Activated naive CD8-positive, alpha-beta T cell treated with anti-CD3 and anti-CD28 coated beads, Interleukin-2, amount 50 U/mL, for 16 hours (primary cell): ENCODE measurements at regions not wholly inside any gene's neighbourhood (a gene's known extent, or its start where the extent isn't known, plus 50 kb on each side); places are given as distances from the start of the nearest gene placed in this dataset.
"Not testable (repeated sequence)": the region's sequence is repeated elsewhere in the genome, so short reads cannot be mapped to it uniquely, and the experiment has no call there.

Source experiments
- DNase-seq: peaks from one replicate; pipeline ENCODE4 v3.0.0-alpha.2; 2020; ENCODE audit warnings: low read depth, low spot score

DNA sequence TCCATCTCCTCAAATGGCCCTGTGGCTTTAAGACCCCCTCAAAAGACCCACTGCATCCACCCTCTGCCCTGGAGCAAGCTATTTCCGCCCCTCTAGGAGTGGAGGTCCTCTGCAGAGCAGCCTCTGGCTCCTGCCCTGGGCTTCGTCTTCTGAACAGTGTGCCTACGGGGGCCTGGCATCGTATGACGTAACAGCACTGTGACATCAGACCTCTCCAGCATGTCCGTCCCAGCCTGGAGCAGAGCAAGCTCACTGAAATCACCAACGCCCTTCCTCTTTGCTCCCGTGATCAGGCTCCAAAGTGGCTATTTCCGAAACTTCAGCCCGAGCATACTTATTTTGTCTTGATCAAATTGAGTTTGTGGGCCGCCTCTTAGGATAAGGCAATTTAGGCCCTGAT, 69.1 kb upstream of the PTCH1 start:
- DNase-seq, result no peak

DNA sequence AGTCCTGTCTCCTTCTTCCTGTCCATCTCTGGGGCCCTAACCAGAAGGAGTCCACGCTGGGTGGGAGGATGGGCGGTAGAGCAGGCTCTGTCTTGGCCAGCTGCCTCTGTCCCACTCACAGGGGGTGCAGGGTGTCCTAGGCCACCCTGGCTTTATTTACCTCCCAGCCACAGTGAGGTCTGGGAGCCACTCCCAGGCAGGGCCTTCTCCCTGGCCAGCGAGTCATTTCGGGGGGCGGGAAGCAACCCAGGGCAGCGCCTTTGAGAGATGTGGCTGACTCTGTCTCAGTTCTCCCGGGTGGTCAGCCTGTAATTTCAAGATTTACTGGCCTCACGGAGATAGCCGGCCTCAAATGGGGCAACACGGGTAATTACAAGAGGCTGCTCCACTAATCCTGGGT, 67.4 kb upstream of the PTCH1 start:
- DNase-seq, result no peak

DNA sequence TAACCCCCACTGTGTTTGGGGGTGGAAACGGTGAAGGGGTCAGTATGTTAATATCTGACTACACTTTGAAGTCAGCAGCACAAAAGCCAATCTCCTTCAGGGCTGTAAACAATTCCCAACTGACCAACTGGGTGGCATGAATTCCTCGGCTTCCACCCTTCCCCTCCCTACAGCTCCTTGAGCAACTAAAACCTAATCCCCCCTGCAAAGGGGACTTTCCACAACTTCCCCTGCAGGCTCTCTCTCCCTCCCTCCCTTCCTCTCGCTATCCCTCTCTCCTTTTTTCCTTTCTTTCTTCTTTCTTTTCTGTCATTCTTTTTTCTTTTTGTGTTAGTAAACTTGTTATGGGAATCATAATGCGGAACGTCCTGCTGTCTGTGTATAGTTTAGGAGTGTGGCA, 65.1 kb upstream of the PTCH1 start:
- DNase-seq, result no peak

DNA sequence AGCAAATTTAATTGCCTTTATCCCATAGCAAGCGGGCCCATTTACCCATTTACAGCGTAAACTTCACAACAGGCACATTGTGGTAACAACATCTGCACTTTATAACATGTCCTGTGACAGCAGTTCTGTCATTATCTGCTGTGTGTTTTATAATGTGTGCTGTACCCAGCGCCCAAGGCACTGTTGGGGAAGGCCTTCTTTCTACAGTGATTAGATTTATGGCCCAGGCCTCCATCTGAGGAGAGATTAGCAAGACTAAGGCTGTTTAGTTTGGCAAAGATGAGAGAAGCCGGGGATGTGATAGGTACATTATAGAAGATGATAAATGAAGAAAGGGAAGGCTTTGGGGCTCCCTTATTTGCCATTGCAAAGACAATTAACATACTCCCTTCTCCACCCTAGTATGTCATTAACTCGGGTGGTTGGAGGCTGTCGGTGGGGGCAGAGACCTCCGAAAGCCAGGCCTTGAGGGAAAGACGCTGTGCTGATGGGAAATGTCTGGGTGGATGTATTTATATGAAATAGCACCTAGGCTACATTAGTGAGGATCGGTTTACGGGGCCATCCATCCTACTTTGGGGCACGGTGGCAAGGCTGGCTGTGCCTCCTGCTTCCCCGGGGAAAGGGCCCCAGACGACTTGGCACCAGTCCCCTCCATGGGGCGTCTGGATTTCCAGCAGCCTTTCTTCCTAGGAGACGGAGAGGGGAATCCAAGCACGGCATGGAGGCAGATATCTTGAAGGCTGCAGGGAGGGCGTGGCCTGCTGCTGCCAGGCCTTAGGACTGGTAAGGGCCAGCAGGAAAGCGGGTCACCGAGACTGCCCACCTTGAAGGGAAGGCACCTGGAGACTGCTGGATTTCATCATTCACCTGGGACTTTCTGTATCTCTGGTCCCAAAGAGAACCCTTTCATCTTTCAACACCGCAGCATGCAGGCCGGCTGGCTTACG, 64.3 kb upstream of the PTCH1 start:
- DNase-seq, result no peak

DNA sequence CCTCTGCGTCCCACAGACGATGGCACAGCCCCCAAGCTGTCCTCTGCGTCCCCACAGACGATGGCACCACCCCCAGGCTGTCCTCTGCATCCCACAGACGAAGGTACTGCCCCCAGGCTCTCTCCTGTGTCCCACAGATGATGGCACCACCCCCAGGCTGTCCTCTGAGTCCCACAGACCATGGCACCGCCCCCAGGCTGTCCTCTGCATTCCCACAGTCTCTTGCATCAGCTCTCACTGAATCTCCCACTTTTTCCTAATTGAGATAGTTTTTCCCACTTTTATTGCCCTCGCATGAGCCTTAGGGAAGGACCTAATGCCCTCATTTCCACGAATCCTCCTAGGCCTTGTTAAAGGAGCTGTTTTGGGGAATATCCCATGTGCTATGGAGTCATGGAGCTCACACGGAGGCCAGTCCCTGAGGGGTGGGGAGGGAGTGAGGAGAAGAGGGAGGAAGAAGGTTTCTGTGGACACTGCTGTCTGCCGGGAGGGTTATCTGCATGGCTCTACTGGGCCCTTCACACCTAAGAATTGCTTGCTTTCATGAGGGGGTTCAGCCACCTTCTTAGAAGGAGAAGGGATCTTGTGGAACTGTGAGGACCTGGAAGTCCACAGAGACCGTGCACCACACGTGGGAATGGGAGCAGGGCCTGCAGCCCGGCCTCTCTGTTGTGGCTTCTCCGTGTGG, 58.2 kb upstream of the PTCH1 start:
- DNase-seq, result no peak

DNA sequence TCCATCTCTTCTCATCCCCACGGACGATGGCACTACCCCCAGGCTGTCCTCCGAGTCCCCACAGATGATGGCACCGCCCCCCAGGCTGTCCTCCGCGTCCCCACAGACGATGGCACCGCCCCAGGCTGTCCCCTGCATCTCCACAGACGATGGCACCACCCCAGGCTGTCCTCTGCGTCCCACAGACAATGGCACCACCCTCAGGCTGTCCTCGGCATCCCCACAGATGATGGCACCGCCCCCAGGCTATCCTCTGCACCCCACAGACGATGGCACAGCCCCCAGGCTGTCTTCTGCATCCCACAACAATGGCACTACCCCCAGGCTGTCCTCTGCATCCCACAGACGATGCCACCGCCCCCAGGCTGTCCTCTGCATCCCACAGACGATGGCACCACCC, 57.4 kb upstream of the PTCH1 start:
- DNase-seq, result no peak

DNA sequence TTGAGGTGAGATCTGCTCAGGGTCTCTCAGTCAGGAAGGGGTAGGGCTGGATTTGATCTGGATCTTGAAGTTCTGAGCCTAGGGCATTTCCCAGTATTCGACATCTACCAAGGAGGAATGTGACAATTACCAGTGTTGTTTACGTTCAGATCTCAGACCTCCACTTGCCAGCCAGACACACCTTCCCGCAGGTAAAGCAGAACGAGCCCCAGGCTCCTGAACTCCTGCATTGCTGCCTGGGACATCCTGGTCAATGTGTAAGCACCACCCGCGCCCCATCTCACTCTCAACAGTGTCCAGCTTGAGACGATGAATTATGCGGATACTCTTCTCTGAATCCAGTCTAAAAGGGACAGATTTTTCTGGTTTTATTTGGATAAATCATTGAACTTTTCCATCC, 56.7 kb upstream of the PTCH1 start:
- DNase-seq, result no peak

DNA sequence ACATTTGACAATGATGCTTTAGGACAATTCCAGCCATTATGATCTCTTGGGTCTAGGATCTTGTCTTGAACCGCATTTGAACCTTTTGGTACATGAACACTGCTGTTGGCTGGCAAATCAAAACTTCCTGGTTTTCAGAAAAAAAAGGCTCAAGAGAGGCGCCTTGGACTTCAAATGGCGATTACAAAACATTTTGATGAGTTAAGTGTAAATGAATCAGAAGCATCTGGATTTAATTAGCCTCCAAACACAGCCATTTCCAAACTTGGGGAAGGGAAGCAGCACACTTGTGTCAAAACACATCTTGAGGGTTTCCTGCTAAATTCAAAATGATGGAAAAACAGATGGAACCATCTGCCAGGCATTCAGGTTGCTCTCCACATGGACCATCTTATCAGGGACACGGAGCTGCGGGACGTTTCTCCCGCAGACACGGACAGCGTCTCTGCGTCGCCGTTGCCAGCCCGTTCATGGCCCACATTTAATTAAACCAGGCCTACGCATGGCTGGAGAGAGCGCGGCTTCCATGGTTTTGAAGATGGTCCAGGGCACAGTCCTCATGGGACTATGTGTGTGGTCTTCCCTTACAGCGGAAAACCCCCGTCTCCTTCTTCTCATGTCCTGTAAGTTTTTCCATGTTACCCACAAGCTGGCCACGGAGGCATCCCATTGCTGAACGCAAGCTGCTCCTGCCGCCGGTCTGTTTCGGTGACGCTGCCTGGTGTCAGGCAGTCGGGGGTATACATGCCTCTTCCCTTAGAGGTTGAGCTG, 55.8 kb upstream of the PTCH1 start:
- DNase-seq, result no peak

DNA sequence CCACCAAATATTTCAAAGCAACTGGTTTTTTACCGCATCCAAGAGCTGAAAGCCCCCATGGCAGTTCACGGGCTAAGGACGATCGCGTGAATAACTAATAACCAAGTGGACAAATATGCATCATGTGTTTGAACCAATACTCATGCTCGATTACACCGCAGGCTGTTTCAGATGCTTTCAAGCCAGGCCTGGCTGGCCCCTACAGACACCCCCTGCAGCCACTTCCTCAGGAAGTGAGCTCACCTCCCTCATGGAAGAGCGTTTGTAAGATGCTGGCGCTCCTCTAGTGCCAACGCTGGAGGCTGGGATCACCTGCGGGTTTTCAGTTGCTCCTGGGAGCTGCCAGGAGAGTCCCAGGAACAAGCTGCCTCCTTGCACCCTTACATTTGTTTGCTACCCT, 53.9 kb upstream of the PTCH1 start:
- no peak for DNase-seq

DNA sequence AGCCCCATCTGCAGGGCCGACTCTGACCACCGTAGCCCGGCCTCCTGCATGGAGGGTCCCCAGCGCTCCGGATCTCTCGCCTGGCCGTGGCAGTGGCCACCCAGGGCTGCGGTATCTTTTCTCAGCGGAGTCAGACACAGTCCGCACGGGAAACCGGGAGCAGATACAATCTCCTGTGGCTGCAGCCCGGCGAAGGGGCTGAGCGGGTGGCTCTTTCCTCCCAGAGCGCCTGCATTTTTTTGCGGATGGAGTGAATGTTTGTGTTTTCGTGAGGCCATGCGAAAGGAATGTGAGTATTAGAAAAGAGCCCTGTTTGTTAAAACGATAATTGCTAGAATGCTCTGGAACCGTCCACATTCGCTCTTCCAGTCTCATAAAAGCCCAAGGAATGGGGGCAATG, 53.4 kb upstream of the PTCH1 start:
- no peak for DNase-seq

DNA sequence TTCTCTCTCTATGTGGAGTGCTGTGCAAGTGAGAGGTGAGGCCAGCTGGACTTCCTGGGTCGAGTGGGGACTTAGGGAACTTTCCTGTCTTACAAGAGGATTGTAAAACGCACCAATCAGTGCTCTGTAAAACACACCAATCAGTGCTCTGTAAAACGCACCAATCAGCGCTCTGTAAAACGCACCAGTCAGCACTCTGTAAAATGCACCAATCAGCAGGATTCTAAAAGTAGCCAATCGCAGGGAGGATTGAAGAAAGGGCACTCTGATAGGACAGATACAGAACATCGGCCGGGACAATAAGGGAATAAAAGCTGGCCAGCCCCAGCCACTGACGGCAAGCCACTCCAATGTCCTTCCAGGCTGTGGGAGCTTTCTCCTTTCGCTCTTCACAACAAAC, 52.0 kb upstream of the PTCH1 start:
- DNase-seq, result not testable (repeated sequence)
